AG04449 (cell line): ENCODE measurements at regions not wholly inside any gene's neighbourhood (a gene's known extent, or its start where the extent isn't known, plus 50 kb on each side); places are given as distances from the start of the nearest gene placed in this dataset.
"Not testable (repeated sequence)": the region's sequence is repeated elsewhere in the genome, so short reads cannot be mapped to it uniquely, and the experiment has no call there.

Source experiments
- CTCF ChIA-PET: fragments of 350-600 bp; formaldehyde crosslinking; extraction: SDS; loops from one replicate; lab custom pipeline; 2021; ENCODE audit warnings: antibody characterized with exemption; lab: Yijun Ruan, JAX
- POLR2A ChIA-PET: fragments of 400-600, 350-600 bp; formaldehyde crosslinking; extraction: SDS; loops from one replicate; lab custom pipeline; 2020; ENCODE audit warnings: antibody characterized with exemption, inconsistent platforms; lab: Yijun Ruan, JAX
- DNase-seq: peaks from one replicate; pipeline ENCODE4 v3.0.0-alpha.2; 2010; ENCODE audit warnings: low read depth, low spot score
- H3K4me3 ChIP-seq: 2 replicates; pipeline ENCODE4 v1.5.1; 2011; ENCODE audit warnings: low read depth, mild to moderate bottlenecking, control low read depth, low read length
- TF ChIP-seq, protein P1 (sequence below): IDR thresholded peaks from one replicate; pipeline ENCODE4 v1.5.1; 2011; ENCODE audit warnings: mild to moderate bottlenecking, moderate library complexity, low read length, control low read depth, inconsistent platforms; ENCODE audit not compliant: insufficient read depth; ENCODE audit errors: missing control alignments

DNA sequence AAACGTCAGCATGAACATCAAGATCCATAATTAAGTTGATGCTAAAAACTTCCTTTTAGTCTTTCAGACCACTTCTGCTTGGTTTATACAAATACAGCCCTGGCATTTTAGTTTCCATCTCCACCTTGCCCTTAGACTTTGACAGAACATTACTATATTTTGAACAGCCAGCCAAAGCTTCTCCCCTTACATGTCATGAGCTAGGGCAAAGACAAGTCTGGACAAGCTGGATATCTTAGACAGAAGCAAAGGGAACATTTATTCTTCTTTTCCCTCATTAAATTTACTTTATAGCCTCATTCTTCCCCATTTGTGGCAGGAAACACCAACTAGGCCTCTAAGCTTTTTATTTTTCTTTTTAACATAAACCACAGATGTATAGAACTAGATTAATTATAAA lies 403.3 kb downstream of the SUCLG1 start:
- DNase-seq, result no peak
- ChIA-PET CTCF (interaction anchor here (1.0 kb wide), 1 partner anchor 33 kb away, joined by 3 read pairs; no protein-coding TSS in a partner anchor), POLR2A (no interaction called here)
- H3K4me3 ChIP-seq, result no peak overlapping the region
- TF ChIP-seq, protein P1, sequence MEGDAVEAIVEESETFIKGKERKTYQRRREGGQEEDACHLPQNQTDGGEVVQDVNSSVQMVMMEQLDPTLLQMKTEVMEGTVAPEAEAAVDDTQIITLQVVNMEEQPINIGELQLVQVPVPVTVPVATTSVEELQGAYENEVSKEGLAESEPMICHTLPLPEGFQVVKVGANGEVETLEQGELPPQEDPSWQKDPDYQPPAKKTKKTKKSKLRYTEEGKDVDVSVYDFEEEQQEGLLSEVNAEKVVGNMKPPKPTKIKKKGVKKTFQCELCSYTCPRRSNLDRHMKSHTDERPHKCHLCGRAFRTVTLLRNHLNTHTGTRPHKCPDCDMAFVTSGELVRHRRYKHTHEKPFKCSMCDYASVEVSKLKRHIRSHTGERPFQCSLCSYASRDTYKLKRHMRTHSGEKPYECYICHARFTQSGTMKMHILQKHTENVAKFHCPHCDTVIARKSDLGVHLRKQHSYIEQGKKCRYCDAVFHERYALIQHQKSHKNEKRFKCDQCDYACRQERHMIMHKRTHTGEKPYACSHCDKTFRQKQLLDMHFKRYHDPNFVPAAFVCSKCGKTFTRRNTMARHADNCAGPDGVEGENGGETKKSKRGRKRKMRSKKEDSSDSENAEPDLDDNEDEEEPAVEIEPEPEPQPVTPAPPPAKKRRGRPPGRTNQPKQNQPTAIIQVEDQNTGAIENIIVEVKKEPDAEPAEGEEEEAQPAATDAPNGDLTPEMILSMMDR, result no peak

- DNase-seq, POLR2A ChIA-PET, CTCF ChIA-PET, H3K4me3 ChIP-seq: not testable (repeated sequence)
Measured at GRCh38 chr2:84054577-84054976, 404.5 kb downstream of the SUCLG1 start.

DNA sequence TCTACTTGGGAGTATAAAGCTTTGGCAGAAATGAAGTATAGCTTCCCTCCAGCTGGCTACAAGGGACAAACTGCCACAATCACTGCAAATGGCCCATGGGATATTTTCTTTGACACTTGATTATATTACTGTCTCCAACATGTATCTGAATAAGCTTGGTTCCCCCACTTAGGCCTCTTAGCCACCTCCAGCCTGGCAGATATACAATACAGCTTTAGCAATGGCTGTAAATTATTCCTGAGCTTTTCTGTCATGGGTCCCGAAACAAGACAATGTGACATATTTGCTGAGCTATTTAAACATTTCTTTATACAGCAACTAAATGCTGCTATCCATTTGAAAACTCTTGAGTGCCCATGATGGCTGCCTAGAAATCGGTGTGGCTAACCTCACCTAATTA lies 406.2 kb downstream of the SUCLG1 start:
- DNase-seq, result no peak
- ChIA-PET CTCF (no interaction called here), POLR2A (no interaction called here)
- TF ChIP-seq, protein P1, result no peak
- H3K4me3 ChIP-seq, result no peak overlapping the region

- ChIA-PET POLR2A (no interaction called here), CTCF (no interaction called here)
- no peak overlapping the region for H3K4me3 ChIP-seq
- TF ChIP-seq, protein P1, result no peak
- no peak for DNase-seq
Measured at GRCh38 chr2:84052043-84052442, 407.0 kb downstream of the SUCLG1 start.

DNA sequence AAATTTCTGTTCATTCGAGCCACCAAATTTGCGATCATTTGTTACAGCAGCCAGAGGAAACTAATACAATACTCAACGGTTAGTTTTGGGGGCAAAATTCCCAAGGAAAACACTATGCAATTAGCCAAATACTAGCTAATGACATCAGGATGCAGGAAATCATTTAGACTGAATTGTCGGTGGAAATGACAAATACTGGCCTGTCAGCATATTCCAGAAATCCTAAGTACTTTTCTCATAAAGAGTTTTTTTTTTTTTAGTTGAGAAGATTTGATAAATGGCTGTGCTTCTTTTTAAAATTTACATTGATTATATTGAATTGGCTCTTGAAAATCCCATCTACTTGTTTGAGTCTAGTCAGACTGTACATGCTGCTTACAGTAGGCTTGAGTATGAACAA lies 410.1 kb downstream of the SUCLG1 start:
- no peak for DNase-seq
- POLR2A ChIA-PET, result no interaction called here
- H3K4me3 ChIP-seq, result no peak overlapping the region
- CTCF ChIA-PET, result interaction anchor here (1.1 kb wide), 1 partner anchor 22 kb away, joined by 4 read pairs; no protein-coding TSS in a partner anchor
- TF ChIP-seq, protein P1, result no peak

DNA sequence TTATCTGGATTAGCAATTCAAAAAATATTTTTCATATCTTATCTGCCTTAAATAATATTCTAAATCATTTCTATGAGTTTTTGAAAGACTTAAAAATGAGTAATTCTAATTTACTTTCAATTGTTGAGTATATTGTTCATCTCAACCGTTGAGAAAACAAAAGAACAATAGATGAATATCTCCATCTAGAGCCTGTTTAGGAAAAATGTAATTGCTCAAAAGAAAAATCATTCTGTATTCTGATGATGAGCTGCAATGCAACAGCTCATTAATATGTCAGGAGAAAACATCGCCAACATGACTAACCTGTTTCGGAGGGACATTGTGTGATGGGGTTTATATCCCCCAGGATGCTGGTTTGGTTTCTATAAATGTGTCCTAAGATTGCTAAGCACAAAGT lies 417.6 kb downstream of the SUCLG1 start:
- TF ChIP-seq, protein P1, result no peak
- no peak for DNase-seq
- H3K4me3 ChIP-seq, result no peak overlapping the region
- CTCF ChIA-PET, result no interaction called here
- POLR2A ChIA-PET, result no interaction called here

DNA sequence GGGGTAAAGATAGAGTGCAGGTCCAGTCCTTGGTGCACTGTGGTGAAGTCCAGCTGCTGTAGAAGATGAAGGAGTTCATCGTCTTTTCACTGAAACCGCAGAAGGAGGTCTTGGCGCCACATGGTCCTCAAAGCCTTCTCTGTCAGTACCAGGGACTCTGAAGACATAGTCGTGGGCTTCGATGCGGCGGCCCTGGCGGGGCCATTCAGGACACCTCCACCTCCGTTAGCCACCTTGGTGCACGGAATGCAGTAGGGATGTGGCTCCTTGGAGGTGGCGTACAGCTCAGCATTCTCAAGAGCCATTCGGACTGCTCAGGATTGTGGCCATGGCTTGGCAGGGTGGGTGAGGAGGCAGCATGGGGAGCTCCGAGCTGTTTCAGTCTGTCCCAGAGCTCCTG lies 418.8 kb downstream of the SUCLG1 start:
- H3K4me3 ChIP-seq, result no peak overlapping the region
- TF ChIP-seq, protein P1, result no peak
- no peak for DNase-seq
- ChIA-PET CTCF (no interaction called here), POLR2A (no interaction called here)
